IPS DF 19.7 (cell line): ENCODE measurements at regions not wholly inside any gene's neighbourhood (a gene's known extent, or its start where the extent isn't known, plus 50 kb on each side); places are given as distances from the start of the nearest gene placed in this dataset.

ENCODE experiments used
- DNase-seq: peaks from one replicate; pipeline ENCODE4 v3.0.0-alpha.2; 2013; ENCODE audit warnings: low read depth, low spot score

DNA sequence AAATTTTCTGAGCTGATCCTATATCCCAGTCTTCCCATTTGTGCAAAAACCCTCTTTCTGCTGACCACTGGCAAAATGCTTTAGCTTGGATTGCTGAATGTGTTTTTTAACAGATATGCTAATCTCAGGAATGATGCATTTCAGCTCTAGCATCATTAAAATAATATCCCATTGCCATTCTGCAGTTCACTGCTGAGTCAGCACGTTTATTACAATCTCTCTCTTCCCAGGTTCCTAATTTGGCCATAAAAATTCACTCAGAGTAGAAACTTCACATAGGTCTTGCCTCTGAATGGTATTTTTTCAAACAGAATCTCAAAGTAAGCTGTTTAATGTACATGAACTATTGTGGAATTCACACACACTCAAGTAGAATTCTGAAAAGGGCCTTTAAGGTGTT, 509.6 kb upstream of the SUCLG2 start:
- no peak for DNase-seq

DNA sequence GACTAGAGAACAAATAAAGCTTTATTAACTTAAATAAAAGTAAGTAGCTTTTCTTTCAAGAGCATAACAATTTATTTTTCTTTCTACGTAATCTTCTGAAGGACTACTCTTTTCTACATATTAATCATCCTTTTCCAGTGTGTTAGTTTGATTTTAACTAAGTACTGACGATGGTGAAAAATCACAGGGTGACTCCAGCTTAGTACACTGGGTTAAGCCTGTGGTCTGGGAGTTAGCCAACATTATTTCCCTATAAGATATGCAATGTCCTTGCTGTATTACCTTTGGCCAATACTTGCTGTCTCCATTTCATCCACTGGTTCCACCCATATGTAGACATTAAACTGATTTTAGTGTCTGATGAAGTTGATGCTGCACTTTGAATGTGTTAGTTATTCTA, 508.6 kb upstream of the SUCLG2 start:
- no peak for DNase-seq

DNA sequence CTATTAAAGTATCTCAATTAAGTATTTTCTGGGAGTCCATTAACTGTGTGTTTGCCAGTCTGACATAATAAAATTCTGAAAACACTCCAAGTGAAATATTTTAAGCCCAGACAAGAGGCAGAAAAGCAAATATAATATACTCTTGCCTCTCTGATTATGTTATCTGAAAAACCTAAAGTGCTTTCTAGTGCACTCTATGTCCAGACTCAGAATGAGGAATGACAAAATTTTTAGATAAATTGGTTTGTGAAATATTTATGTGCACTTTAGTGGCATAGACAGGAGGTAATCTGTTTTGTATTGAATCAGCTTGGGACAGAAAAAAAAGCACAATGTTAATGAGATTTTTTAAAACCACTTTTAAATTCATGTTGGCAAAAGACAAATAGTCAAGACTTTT, 508.2 kb upstream of the SUCLG2 start:
- no peak for DNase-seq

DNA sequence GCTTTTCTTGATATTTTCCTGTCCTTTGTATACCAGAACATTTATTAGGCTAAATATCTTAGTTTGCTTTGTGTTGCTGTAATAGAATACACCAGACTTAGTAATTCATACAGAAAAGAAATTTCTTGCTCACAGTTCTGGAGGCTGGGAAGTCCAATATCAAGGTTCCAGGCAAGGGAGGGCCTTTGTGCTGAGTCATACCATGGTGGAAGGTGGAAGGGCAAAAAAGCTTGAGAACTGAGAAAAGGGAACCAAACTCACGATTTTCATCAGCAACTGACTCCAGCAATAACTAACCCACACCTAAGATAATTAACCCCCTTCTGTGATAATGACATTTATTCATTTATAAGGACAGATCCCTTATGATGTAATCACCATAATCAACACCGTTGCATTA, 496.9 kb upstream of the SUCLG2 start:
- DNase-seq: no peak

DNA sequence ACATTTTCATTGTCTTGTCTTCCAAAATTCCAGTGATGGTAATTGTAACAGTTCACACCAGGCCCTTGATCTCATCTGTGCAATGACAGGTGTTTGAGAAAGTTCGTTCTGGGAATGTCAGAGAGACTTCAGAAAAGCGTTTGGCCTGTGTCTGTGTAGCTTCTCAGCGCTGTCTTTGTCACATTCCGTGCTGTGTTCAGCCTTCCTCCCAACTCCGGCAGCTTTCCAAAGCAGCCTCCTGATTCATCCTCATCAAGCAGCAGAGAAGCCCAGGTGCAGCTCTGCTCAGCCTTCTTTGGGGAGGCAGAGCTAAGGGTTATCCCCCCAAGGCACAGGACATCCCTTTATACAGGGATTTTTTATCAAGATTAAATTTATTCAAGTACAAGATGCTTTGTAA, 494.0 kb upstream of the SUCLG2 start:
- no peak for DNase-seq

DNA sequence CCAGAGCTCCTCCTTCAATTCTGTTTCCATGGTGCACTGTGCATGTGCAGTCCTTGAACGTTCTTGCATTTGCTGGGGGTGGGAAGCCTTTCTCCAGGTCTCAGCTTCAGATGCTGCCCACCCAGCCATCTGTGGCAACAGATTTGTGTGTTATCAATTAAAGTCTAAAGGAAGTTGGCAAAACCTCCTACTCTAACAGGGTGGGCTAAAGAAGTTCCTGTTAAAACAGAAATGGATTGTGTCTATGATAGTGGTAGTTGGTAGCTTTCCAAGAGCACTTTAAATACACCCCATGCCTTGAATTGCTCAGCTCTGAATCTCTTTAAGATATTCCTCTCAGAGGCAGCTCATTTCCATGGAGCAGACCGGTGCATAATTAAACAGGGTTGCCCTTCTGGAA, 488.0 kb upstream of the SUCLG2 start:
- no peak for DNase-seq

DNA sequence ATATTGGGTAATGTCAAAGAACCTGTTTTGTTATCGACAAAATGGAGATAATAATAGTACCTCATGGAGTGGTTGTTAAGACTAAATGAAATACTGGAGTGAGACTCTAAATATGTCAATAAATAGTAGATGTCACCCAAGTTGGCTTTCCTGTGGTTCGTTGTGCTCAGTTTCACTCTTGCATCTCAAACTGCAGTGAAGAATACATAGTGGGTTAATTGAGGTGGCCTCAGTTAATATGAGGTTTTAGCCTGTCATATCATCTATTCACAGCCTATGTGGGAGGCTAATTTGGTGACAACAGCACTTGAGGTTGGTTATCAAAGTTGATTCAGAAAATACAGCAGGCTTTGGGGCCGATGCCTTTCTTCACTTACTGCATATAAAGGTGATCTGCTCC, 485.5 kb upstream of the SUCLG2 start:
- DNase-seq: no peak

DNA sequence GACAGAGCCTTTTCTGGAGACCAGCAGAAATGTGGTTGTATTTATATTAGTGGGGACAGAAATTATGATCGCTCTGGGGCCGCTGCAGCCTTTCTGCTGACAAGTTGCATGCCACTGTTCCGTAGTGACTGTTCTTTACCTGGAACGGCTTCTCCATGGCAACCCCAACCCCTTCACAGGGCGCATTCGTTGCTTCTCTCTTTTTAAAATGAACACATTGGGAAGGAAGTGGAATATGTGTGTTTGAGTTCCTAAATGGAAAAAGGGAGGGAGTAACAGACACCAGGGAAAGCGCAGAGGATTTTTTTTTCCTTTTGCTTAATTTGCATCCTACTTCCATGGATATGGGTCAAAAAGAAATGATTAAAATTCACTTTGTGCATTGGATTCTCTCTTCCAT, 482.0 kb upstream of the SUCLG2 start:
- DNase-seq: no peak

DNA sequence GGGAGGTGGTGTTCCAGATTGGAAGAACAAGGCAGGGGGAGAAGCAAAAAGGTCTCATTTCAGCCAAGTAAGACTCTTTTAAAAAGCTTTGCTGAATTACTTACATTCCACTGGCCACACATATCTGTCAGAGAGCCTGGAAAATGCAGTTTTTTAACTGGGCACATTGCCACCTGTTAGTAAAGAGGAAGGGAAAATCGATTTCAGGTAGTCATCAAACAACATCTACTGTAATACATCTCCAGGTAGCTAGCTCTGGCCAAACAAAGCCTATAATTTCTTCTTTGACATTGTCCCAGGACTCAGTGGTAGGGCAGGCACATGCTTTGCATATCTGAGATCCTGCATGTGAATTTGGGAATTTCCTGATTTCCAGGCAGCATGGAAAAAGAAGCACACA, 480.7 kb upstream of the SUCLG2 start:
- no peak for DNase-seq

DNA sequence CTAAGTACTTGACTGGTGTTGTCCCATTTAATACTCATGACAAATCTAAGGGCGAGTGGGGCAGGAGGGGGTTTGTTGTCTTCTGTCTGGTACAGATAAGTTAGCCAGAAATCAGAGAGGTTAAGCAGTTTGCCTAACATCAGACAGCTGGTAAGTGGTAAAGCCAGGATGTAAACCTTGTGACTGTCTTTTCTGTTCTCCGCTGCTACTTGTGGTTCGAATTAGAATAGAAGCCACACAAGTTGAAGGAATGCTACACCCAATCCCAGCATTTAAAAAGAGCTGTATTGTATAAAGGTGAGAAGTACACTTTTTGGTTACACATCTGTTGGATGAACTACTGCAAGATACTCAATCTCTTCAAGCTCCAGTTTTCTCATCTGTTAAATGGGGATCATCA, 474.7 kb upstream of the SUCLG2 start:
- peak; percentile 20 for DNase-seq

DNA sequence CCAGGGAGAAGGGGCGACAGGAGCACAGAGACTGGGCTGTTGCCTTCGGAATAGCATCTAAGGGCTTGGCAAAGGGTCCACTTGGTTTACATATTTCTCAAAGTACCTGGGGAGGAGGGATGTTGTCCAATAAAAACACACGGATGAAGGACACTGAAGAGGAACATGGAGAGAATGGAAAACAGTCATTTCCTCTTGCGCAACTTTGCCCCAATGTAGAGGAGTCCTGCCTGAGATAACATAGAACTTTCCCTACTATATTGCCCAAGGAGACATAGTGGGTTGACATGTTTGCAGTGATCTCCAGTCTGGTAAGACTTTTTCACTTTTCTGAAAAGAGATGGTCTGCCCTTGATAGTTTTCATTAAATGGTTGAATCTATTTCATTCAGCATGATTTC, 468.8 kb upstream of the SUCLG2 start:
- DNase-seq: no peak

DNA sequence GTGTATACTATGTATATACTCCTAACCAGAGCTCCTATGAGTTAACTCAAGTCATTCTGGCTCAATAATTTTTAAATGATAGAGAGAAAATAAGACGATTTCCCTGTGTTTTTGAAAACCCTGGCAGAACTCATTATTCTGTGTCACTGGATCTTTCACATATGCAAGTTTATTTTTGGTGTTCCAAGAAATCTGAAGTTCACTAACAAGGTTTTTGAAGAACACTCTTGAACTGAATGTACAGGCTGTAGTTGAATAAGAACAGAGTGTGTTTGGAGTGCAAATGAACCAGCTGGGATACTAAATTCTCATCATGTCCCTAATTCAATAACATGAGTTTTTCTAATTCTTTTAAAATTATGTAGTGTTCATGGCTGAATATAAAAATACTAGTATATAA, 466.9 kb upstream of the SUCLG2 start:
- no peak for DNase-seq

DNA sequence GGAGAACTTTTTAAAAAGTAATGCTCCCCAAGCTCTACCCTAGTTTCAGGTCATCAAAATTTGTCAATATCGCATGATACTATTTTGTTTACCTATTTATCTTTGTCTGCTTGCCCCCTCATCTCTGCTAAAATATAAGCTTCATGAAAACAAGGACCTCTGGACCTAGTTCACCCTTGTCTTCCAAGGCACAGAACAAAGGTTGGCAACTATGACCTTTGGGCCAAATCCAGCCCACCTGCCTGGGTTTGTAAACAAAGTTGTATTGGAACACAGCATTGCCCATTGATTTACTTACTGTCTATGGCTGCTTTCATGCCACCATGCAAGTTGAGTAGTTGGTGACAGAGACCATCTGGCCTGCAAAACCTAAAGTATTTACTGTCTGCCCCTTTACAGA, 462.2 kb upstream of the SUCLG2 start:
- DNase-seq: no peak

DNA sequence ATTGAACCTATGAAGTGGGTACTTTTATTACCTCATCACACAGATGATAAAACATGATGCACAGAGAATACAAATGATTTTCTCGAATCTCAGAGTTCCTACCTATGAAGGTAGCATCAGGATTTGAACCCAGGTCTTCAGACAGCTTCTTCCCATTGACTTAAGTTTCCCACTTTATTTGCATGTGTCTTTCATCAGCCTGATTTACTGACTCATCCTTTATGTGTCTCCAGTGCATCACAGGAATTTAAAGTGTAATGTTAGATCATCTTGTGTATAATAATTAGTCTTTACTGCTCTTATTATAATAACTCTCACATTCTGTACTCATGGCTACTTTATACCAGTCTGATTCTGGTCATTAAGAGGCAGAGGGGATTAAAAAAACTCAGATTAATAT, 449.4 kb upstream of the SUCLG2 start:
- no peak for DNase-seq

DNA sequence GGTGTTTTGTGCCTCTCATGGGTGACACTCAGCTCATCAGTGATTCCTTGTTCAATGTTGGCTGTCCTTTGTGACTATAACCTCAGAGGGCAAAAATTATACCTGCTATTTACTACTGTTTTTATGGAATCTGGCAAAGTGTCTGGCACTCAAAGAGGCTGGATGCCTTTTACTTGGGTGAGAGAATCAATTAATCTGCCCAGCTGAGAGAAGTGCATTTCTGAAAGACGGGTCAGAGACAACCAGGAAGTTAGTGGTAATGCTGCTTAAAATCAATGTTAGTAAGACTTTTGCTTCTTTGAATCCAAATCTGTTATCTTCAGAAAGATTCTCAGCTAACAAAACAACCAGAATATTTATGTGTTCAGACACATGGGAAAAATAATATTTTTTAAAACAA, 436.2 kb upstream of the SUCLG2 start:
- no peak for DNase-seq

DNA sequence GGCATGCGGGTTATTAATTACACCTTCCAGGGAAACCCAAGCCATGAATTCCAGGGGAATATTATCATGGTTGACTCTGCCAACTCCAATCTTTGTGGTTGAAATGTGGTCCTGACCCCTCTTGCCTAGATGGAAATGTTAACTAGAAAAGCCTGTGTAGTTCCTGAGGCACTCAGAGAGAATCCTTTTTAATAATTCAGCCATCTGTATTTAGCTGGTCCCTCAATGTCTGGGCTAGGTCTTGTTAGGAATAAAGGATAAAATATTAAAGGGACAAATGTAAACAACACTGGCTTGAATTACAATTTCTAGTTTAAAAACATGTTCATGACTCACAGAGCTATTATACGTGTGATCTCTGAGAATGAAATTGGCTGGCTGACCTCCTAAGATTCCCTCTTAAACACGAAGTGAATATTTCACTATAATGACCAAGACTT, 435.2 kb upstream of the SUCLG2 start:
- DNase-seq: no peak

DNA sequence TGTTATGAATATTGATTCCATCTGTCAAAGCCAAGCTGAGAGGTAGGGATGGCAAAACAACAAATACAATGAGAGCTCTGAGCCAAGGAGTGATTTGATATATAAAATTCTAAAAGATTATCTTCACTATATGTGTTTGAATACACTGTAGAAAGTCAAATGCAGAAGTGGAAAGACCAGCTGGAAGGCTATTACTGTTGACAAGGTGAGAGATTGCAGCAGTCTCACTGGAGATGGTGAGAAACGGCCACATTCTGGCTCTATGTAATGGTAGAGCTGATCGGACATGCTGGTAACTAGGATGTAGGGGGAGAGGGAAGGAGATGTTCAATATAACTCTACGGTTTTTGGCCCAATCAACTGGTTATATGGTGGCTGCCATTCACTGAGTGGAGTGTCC, 434.2 kb upstream of the SUCLG2 start:
- no peak for DNase-seq

DNA sequence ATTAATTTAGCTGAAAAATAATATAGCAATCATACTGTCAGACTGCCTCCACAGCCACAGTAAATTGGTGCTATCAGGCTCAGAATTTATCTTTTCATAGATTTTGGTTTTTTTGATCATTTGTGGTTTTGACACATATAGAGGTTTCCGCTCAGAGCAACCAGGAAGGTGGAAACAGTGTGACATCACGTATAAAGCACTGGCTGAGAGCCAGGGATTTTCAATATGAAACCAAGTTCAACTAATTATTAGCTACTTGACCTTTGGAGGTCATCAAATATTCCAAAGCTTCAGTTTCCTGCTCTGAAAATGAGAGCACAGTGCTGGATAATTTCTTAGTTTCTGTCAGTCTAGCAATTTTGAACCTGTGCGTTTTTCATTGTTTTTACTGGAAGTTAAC, 433.8 kb upstream of the SUCLG2 start:
- no peak for DNase-seq

DNA sequence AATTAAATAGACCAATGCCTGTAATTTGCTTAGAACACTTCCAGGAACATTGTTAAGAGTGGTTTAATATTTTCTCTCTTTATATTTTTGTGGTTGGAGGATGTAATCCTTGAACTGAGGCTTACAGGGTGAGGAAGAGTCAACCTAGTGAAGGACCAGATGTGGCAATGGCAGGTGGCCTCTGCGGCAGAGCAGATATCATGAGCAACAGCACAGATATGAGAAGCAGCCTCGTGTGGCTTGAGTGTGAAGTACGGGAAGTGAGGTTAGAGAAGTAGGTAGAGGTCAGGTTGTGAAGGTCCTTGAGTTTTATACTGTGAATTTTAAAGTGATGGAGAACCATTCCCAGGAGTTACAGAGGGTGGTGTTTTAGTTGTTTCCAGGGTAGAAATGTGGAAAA, 417.6 kb upstream of the SUCLG2 start:
- no peak for DNase-seq

DNA sequence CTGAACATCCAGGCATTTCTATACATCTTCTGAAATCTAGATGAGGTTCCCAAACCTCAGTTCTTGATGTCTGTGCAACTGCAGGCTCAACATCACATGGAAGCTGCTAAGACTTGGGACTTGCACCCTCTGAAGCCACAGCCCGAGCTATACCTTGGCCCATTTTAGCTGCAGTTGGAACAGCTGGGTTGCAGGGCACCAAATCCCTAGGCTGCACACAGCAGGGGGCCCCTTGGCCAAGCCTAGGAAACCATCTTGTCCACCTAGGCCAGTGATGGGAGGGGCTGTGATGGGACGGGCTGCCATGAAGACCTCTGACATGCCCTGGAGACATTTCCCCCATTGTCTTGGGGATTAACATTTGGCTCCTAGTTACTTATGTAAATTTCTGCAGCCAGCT, 415.8 kb upstream of the SUCLG2 start:
- no peak for DNase-seq

DNA sequence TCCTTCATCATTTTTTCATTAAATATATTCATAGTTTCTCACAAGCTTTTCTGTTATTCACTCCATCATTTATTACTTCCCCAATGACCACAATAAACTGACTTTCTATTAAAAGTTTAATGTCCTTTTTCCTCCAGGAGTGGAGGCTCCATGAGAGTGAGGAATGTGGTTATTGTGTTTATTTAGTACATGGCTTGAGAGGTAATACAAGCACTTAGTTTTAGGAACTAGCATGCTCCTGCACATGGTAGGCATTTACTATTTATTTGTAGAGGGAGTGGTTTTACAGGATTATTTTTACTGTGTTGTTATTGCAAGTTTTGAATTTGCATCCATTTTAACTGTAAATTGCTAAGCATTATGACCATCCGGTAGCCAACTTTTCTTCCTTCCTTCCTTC, 412.9 kb upstream of the SUCLG2 start:
- no peak for DNase-seq

DNA sequence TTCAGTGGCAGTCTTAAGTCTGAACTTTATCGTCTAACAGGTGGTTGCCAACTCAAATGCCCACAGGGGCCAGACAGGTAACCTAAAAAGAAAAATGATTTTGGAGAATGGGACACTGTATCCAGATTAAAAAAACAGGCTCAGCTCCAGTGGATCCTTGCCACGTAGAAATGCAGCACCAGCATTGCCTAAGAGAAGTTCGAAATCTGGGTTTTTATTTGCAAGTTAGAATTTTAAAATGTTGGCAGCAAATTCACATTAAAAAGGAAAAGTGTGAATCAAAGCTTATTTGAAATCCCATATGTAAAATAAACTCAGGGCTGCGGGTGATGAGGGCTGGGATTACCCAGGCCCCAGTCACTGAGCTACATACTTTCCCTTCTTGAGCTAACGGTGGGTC, 408.5 kb upstream of the SUCLG2 start:
- DNase-seq: no peak

DNA sequence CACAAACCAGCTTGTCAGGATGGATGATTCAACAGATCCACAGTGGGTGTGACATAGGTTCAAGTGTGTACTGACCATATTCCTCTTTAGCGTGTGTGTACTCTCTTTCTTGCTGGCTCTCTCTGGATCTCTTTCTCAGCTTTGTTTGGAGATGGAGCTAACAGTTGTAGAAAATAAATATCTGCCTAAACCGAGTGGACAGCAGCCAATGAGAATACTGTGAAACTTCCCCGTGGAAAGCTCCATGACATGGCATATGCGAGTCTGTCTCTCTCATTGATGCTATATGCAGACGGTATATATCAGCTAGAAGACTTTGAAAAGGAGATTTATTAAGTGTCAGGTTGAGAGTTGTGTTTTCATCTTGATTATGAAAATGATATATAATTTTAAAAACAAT, 406.5 kb upstream of the SUCLG2 start:
- no peak for DNase-seq

DNA sequence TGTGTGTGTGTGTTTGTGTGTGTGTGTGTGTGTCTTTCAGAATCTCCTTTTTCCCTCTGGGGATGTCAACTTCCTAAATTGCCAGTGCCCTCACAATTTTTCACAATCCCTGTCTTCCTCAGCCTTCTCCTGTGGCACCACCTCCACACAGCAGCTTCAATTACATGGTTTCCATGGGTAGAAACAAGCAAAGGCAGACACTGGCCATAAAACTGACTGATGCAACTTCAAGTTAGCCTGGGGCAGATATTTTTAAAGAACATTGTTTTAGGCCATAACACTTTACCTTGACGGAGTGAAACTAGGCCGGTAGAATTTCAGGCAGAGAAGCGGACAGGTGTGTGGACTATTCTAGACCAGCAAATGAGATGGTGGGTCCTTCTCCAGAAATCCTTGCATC, 405.8 kb upstream of the SUCLG2 start:
- no peak for DNase-seq

DNA sequence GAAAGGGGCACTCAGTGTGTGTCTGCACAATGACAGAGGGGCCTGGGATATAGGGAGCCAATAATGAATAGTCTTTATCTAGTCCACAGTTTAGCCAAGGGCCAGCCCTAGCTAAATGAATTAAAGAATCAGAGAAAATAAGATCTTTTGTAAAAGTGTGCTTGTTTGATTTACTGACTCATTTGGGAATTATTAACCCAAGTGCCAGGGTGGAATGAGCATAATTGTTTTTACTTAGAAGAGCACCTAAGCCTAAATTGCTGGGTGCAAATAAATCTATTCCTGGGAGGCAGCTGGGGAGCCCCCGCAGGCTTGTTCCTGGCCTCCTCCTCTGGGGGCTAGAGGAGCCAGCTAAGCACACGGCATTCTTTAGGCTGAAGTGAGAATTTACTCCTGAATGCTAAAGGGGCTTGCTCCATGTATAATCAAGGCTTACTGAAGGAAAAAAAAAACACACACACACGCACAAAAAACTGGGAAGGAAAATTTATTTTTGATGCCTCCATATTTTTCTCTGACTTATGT, 405.3 kb upstream of the SUCLG2 start:
- no peak for DNase-seq
